ENCODE measurements at regions not wholly inside any gene's neighbourhood (a gene's known extent, or its start where the extent isn't known, plus 50 kb on each side); places are given as distances from the start of the nearest gene placed in this dataset.

- no peak for ATAC-seq
- TF ChIP-seq TSHZ2 (CRISPR knock-in tag; IDR thresholded peaks at IDR 0.05) (no peak), CREB5 (CRISPR knock-in tag; IDR thresholded peaks at IDR 0.05; ENCODE audit: low read depth) (no peak), TOX (CRISPR knock-in tag; IDR thresholded peaks at IDR 0.05; ENCODE audit: borderline replicate concordance) (no peak), CSDC2 (CRISPR knock-in tag; IDR thresholded peaks at IDR 0.05) (no peak), ZC3H10 (CRISPR knock-in tag; IDR thresholded peaks at IDR 0.05) (no peak), ZNF8 (CRISPR knock-in tag; IDR thresholded peaks at IDR 0.05) (no peak), CSRNP3 (CRISPR knock-in tag; IDR thresholded peaks at IDR 0.05) (no peak), POU6F1 (CRISPR knock-in tag; IDR thresholded peaks at IDR 0.05; ENCODE audit: borderline replicate concordance, low read depth) (no peak)
Observed at GRCh38 chr20:17809362-17810061, 109.7 kb downstream of the BANF2 start.

- TF ChIP-seq CSDC2 (CRISPR knock-in tag; IDR thresholded peaks at IDR 0.05) = no peak
- no peak for TF ChIP-seq ZNF8 (CRISPR knock-in tag; IDR thresholded peaks at IDR 0.05)
- TF ChIP-seq ZNF70 (CRISPR knock-in tag; IDR thresholded peaks at IDR 0.05) = no peak
- TF ChIP-seq TCF4 (CRISPR knock-in tag; IDR thresholded peaks at IDR 0.05; ENCODE audit: borderline replicate concordance) = no peak
- ATAC-seq = no peak
Observed at GRCh38 chr20:17808782-17809181, 109.0 kb downstream of the BANF2 start.

GRCh38 chr20:17808357-17808756 lies 108.6 kb downstream of the BANF2 start:
- peak; percentile 56 for ATAC-seq
- TF ChIP-seq TCF4 (CRISPR knock-in tag; IDR thresholded peaks at IDR 0.05; ENCODE audit: borderline replicate concordance) = peak; percentile 62
- no peak for TF ChIP-seq ARNTL (CRISPR knock-in tag; IDR thresholded peaks at IDR 0.05; ENCODE audit: borderline replicate concordance, low read depth)

- ATAC-seq = no peak; the same call in 2 of the 3 replicates
- TF ChIP-seq ZNF70 (CRISPR knock-in tag; IDR thresholded peaks at IDR 0.05) (no peak), ESRRG (CRISPR knock-in tag; IDR thresholded peaks at IDR 0.05) (no peak), POU6F1 (CRISPR knock-in tag; IDR thresholded peaks at IDR 0.05; ENCODE audit: borderline replicate concordance, low read depth) (no peak), ZFP3 (CRISPR knock-in tag; IDR thresholded peaks at IDR 0.05) (no peak), TSHZ2 (CRISPR knock-in tag; IDR thresholded peaks at IDR 0.05) (no peak), BACH2 (CRISPR knock-in tag; IDR thresholded peaks at IDR 0.05; ENCODE audit: borderline replicate concordance) (no peak), OSR1 (CRISPR knock-in tag; IDR thresholded peaks at IDR 0.05) (no peak)
Observed at GRCh38 chr20:17807651-17808050, 107.9 kb downstream of the BANF2 start.

All from SK-N-SH treated with all-trans-retinoic acid at 6 μM for 48 hours (cell line).